8988T (cell line): ENCODE measurements at regions not wholly inside any gene's neighbourhood (a gene's known extent, or its start where the extent isn't known, plus 50 kb on each side); places are given as distances from the start of the nearest gene placed in this dataset.
"Not testable (repeated sequence)": the region's sequence is repeated elsewhere in the genome, so short reads cannot be mapped to it uniquely, and the experiment has no call there.

Experiments used
- DNase-seq: peaks from one replicate; pipeline ENCODE4 v3.0.0; 2011

GRCh38 chr2:53486185-53486899 is 281.3 kb upstream of the CHAC2 start:
- DNase-seq = not testable (repeated sequence)

GRCh38 chr2:53485021-53485728 is 282.4 kb upstream of the CHAC2 start:
- DNase-seq = no peak

GRCh38 chr2:53484531-53484930 is 283.1 kb upstream of the CHAC2 start:
- no peak for DNase-seq

- no peak for DNase-seq
Measured at GRCh38 chr2:53477517-53477916, 290.1 kb upstream of the CHAC2 start.

- DNase-seq = no peak
Measured at GRCh38 chr2:53476834-53477233, 290.8 kb upstream of the CHAC2 start.

- DNase-seq = no peak
Measured at GRCh38 chr2:53475766-53476165, 291.8 kb upstream of the CHAC2 start.

GRCh38 chr2:53475321-53475720 is 292.3 kb upstream of the CHAC2 start:
- DNase-seq = no peak

- no peak for DNase-seq
Measured at GRCh38 chr2:53474914-53475313, 292.7 kb upstream of the CHAC2 start.

- no peak for DNase-seq
Measured at GRCh38 chr2:53473775-53474311, 293.8 kb upstream of the CHAC2 start.

- no peak for DNase-seq
Measured at GRCh38 chr2:53473236-53473635, 294.4 kb upstream of the CHAC2 start.

- DNase-seq = no peak
Measured at GRCh38 chr2:53467467-53468180, 300.0 kb upstream of the CHAC2 start.

GRCh38 chr2:53463806-53464726 is 303.5 kb upstream of the CHAC2 start:
- no peak for DNase-seq

GRCh38 chr2:53460937-53461336 is 306.7 kb upstream of the CHAC2 start:
- DNase-seq = no peak

- DNase-seq = no peak
Measured at GRCh38 chr2:53460347-53460746, 307.3 kb upstream of the CHAC2 start.

GRCh38 chr2:53455094-53455493 is 312.5 kb upstream of the CHAC2 start:
- DNase-seq = no peak

GRCh38 chr2:53452957-53453748 is 314.5 kb upstream of the CHAC2 start:
- no peak for DNase-seq

- DNase-seq = no peak
Measured at GRCh38 chr2:53452400-53452799, 315.2 kb upstream of the CHAC2 start.

- DNase-seq = no peak
Measured at GRCh38 chr2:53450923-53451322, 316.7 kb upstream of the CHAC2 start.

- no peak for DNase-seq
Measured at GRCh38 chr2:53448591-53448990, 319.0 kb upstream of the CHAC2 start.

GRCh38 chr2:53448086-53448485 is 319.5 kb upstream of the CHAC2 start:
- DNase-seq = no peak

GRCh38 chr2:53445383-53446070 is 322.1 kb upstream of the CHAC2 start:
- DNase-seq = no peak
